GM21367 (cell line): ENCODE measurements at regions not wholly inside any gene's neighbourhood (a gene's known extent, or its start where the extent isn't known, plus 50 kb on each side); places are given as distances from the start of the nearest gene placed in this dataset.
"Not testable (repeated sequence)": the region's sequence is repeated elsewhere in the genome, so short reads cannot be mapped to it uniquely, and the experiment has no call there.

ENCODE experiments used
- ATAC-seq: cut with Tn5 transposase; IDR thresholded peaks from one replicate; pipeline ENCODE4 v1.9.1; 2021; ENCODE audit not compliant: unreplicated experiment

- no peak for ATAC-seq
Measured at GRCh38 chr5:174532455-174533453, 191.6 kb upstream of the MSX2 start.

GRCh38 chr5:174533751-174534241 is 190.6 kb upstream of the MSX2 start:
- no peak for ATAC-seq

GRCh38 chr5:174535669-174536068 is 188.7 kb upstream of the MSX2 start:
- no peak for ATAC-seq

- ATAC-seq = not testable (repeated sequence)
Measured at GRCh38 chr5:174539823-174540222, 184.6 kb upstream of the MSX2 start.

GRCh38 chr5:174542037-174542436 is 182.3 kb upstream of the MSX2 start:
- ATAC-seq = no peak

GRCh38 chr5:174542471-174542870 is 181.9 kb upstream of the MSX2 start:
- no peak for ATAC-seq

GRCh38 chr5:174545926-174546325 is 178.5 kb upstream of the MSX2 start:
- no peak for ATAC-seq

- ATAC-seq = no peak
Measured at GRCh38 chr5:174547814-174548213, 176.6 kb upstream of the MSX2 start.

- no peak for ATAC-seq
Measured at GRCh38 chr5:174549254-174549653, 175.1 kb upstream of the MSX2 start.

- ATAC-seq = no peak
Measured at GRCh38 chr5:174550026-174550425, 174.4 kb upstream of the MSX2 start.

GRCh38 chr5:174552428-174552827 is 172.0 kb upstream of the MSX2 start:
- no peak for ATAC-seq

GRCh38 chr5:174553556-174553955 is 170.8 kb upstream of the MSX2 start:
- ATAC-seq = no peak

GRCh38 chr5:174555726-174556125 is 168.7 kb upstream of the MSX2 start:
- ATAC-seq = no peak

- no peak for ATAC-seq
Measured at GRCh38 chr5:174556756-174557155, 167.6 kb upstream of the MSX2 start.

GRCh38 chr5:174558190-174558589 is 166.2 kb upstream of the MSX2 start:
- ATAC-seq = no peak

- ATAC-seq = no peak
Measured at GRCh38 chr5:174559141-174559540, 165.2 kb upstream of the MSX2 start.

- ATAC-seq = no peak
Measured at GRCh38 chr5:174559566-174560090, 164.8 kb upstream of the MSX2 start.

GRCh38 chr5:174560861-174561260 is 163.5 kb upstream of the MSX2 start:
- ATAC-seq = no peak

- not testable (repeated sequence) for ATAC-seq
Measured at GRCh38 chr5:174563040-174563439, 161.3 kb upstream of the MSX2 start.

- no peak for ATAC-seq
Measured at GRCh38 chr5:174563899-174564298, 160.5 kb upstream of the MSX2 start.

- no peak for ATAC-seq
Measured at GRCh38 chr5:174567506-174568141, 156.8 kb upstream of the MSX2 start.

GRCh38 chr5:174570662-174571061 is 153.7 kb upstream of the MSX2 start:
- ATAC-seq = no peak
